Lung (tissue), 11 donors: ENCODE measurements at regions not wholly inside any gene's neighbourhood (a gene's known extent, or its start where the extent isn't known, plus 50 kb on each side); places are given as distances from the start of the nearest gene placed in this dataset.
"Not testable (repeated sequence)": the region's sequence is repeated elsewhere in the genome, so short reads cannot be mapped to it uniquely, and the experiment has no call there.

ENCODE experiments used
- ATAC-seq: fragments of 200-7000 bp; cut with Tn5 transposase; one replicate; pipeline ENCODE4 v1.9.1; 2020; ENCODE audit warnings: moderate number of reproducible peaks; ENCODE audit not compliant: insufficient read depth, low FRiP score
- DNase-seq, 3 donors: peaks; one replicate each; pipeline ENCODE4 v3.0.0-alpha.2; 2013 to 2017
- H3K27ac ChIP-seq, 2 donors: one replicate each; pipeline ENCODE4 v1.5.1; 2013; ENCODE audit warnings: mild to moderate bottlenecking in 2 of 2, moderate library complexity in 2 of 2, control low read depth in 1 of 2, inconsistent platforms in 1 of 2, low read depth in 1 of 2, low read length in 1 of 2
- H3K27me3 ChIP-seq, 3 donors: one replicate each; pipeline ENCODE4 v1.5.1; 2013; ENCODE audit warnings: low read length in 2 of 3; ENCODE audit not compliant: control insufficient read depth in 3 of 3, insufficient read depth in 3 of 3
- H3K36me3 ChIP-seq, 4 donors: one replicate each; pipeline ENCODE4 v1.5.1; 2013; ENCODE audit warnings: low read length in 4 of 4, mild to moderate bottlenecking in 1 of 4, moderate library complexity in 1 of 4; ENCODE audit not compliant: control insufficient read depth in 4 of 4, insufficient read depth in 4 of 4
- H3K4me1 ChIP-seq, 5 donors: one replicate each; pipeline ENCODE4 v1.5.1; 2013; ENCODE audit warnings: low read length in 5 of 5, mild to moderate bottlenecking in 2 of 5, moderate library complexity in 1 of 5; ENCODE audit not compliant: control insufficient read depth in 5 of 5, insufficient read depth in 5 of 5
- H3K4me3 ChIP-seq: one replicate; pipeline ENCODE4 v1.5.1; 2013; ENCODE audit warnings: mild to moderate bottlenecking, control low read depth, moderate library complexity
- H3K9ac ChIP-seq, 2 donors: one replicate each; pipeline ENCODE4 v1.5.1; 2013; ENCODE audit warnings: low read length in 2 of 2, control low read depth in 1 of 2; ENCODE audit not compliant: insufficient read depth in 1 of 2
- H3K9me3 ChIP-seq, 4 donors: one replicate each; pipeline ENCODE4 v1.5.1; 2013; ENCODE audit warnings: low read length in 3 of 4, mild to moderate bottlenecking in 1 of 4, moderate library complexity in 1 of 4; ENCODE audit not compliant: control insufficient read depth in 4 of 4, insufficient read depth in 3 of 4
- WGBS, 2 donors: extraction: QIAGEN DNeasy Blood & Tissue Kit; methylation state at CpG; one replicate each; pipeline ENCODE4 v1.1.7; 2013; 5-methylcytosine and 5-hydroxymethylcytosine counted together
- TF ChIP-seq, protein P1 (sequence below): IDR thresholded peaks from 2 replicates; pipeline ENCODE4 v1.5.1; 2012; ENCODE audit warnings: mild to moderate bottlenecking; ENCODE audit errors: control extremely low read depth, extremely low read depth
- donor health status: control.
- donor health status: control.
- donor health status: Bipolar disorder and iron deficiency.
- donor health status: healthy.
- donor health status: DM: yes; HTN: yes; CAD: no.

- Histone ChIP-seq H3K4me1 (no peaks in the 10 kb centered on the region), H3K4me3 (no peak overlapping the region), H3K9me3 (no peaks in the 10 kb centered on the region), H3K27ac (no peak overlapping the region), H3K27me3 (no peaks in the 10 kb centered on the region), H3K9ac (no peak overlapping the region), H3K36me3 (no peaks in the 10 kb centered on the region)
- ATAC-seq: no peak
- 44 to 51% methylated on average over 3 of the region's 3 CpGs for WGBS, 2 donors
- no peak for DNase-seq
- TF ChIP-seq, protein P1, sequence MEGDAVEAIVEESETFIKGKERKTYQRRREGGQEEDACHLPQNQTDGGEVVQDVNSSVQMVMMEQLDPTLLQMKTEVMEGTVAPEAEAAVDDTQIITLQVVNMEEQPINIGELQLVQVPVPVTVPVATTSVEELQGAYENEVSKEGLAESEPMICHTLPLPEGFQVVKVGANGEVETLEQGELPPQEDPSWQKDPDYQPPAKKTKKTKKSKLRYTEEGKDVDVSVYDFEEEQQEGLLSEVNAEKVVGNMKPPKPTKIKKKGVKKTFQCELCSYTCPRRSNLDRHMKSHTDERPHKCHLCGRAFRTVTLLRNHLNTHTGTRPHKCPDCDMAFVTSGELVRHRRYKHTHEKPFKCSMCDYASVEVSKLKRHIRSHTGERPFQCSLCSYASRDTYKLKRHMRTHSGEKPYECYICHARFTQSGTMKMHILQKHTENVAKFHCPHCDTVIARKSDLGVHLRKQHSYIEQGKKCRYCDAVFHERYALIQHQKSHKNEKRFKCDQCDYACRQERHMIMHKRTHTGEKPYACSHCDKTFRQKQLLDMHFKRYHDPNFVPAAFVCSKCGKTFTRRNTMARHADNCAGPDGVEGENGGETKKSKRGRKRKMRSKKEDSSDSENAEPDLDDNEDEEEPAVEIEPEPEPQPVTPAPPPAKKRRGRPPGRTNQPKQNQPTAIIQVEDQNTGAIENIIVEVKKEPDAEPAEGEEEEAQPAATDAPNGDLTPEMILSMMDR: no peak
These were observed 711.5 kb downstream of the PCDH17 start for GRCh38 chr13:58343076-58343475.

DNA sequence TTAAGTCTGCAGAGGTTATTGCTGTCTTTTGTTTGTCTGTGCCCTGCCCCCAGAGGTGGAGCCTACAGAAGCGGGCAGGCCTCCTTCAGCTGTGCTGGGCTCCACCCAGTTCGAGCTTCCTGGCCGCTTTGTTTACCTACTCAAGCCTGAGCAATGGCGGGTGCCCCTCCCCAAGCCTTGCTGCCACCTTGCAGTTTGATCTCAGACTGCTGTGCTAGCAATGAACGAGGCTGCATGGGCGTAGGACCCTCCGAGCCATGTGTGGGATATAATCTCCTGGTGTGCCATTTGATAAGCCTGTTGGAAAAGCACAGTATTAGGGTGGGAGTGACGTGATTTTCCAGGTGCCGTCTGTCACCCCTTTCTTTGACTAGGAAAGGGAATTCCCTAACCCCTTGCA lies 720.6 kb downstream of the PCDH17 start:
- not testable (repeated sequence) for H3K27me3 ChIP-seq, ATAC-seq, H3K27ac ChIP-seq, H3K9me3 ChIP-seq, H3K4me3 ChIP-seq, DNase-seq, H3K36me3 ChIP-seq, H3K9ac ChIP-seq, H3K4me1 ChIP-seq
- WGBS, 2 donors: 91 to 95% methylated on average over 9 of the region's 9 CpGs

DNA sequence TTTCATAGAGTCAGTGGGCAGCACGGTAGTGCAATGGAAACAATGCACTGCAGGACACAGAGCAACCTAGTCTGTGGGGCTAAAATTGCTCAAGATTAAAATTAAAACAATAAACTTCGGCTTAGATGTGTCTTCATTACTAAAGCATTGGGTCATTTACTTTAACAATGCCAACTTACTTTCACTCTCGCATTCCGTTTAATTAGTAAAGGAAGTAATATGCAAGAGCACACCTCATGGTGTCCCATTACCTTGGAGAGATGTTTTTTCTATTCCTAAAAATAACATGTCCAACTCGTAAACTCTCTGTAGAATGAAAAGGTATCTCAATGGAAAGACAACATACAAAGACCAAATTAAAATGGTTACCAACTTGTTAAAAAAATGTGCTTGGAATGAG lies 738.4 kb downstream of the PCDH17 start:
- no peak overlapping the region for H3K4me3 ChIP-seq
- 86 to 88% methylated on average over 5 of the region's 5 CpGs for WGBS, 2 donors
- TF ChIP-seq, protein P1: no peak
- no peak overlapping the region for H3K9ac ChIP-seq
- ATAC-seq (no peak), DNase-seq (no peak)
- no peak overlapping the region for H3K27ac ChIP-seq
- no peaks in the 10 kb centered on the region for H3K36me3 ChIP-seq
- no peaks in the 10 kb centered on the region for H3K9me3 ChIP-seq
- no peaks in the 10 kb centered on the region for H3K27me3 ChIP-seq
- no peaks in the 10 kb centered on the region for H3K4me1 ChIP-seq

DNA sequence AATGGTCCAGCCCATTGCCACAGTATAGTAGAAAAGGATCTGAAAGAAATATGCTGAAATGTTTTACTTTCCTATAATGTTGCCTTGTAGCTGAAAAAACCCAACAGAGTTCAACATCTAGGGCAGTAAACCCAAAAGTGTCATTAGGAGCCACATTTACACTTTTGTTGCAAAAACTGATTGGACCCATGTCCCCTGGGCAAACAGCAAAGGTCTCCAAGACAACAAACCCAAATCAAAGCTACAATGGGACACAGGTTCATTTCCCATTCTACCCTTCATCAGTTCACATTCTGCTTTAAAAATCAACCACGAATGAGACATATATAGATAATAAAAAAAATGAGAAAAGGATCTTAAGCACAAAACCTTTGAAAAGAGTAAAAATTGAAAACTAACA lies 744.8 kb downstream of the PCDH17 start:
- no peaks in the 10 kb centered on the region for H3K36me3 ChIP-seq
- no peak overlapping the region for H3K9ac ChIP-seq
- no peaks in the 10 kb centered on the region for H3K4me1 ChIP-seq
- 82 to 85% methylated on average over 1 of the region's 1 CpG for WGBS, 2 donors
- TF ChIP-seq, protein P1: no peak
- no peak for DNase-seq
- H3K27ac ChIP-seq: no peak overlapping the region
- ATAC-seq: no peak
- no peaks in the 10 kb centered on the region for H3K9me3 ChIP-seq
- H3K4me3 ChIP-seq: no peak overlapping the region
- H3K27me3 ChIP-seq: no peaks in the 10 kb centered on the region
